GM12878 (cell line): ENCODE measurements at regions not wholly inside any gene's neighbourhood (a gene's known extent, or its start where the extent isn't known, plus 50 kb on each side); places are given as distances from the start of the nearest gene placed in this dataset.

ENCODE experiments used
- ATAC-seq: fragments of 200-7000 bp; cut with Tn5 transposase; 3 replicates; pipeline ENCODE4 v1.9.1; 2020; ENCODE audit warnings: mild to moderate bottlenecking, moderate library complexity
- BruUV-seq: library from RNA; stranded (reverse); fragments of 400-500 nt; replicated peaks from 2 replicates; lab custom pipeline; 2021; lab: Mats Ljungman, UMichigan
- CTCF ChIA-PET: fragments of 300-600 bp; sonication (Branson Sonifier 250); formaldehyde crosslinking; extraction: SDS; loops from one replicate; lab custom pipeline; 2021; ENCODE audit warnings: inconsistent platforms; lab: Yijun Ruan, JAX
- POLR2A ChIA-PET: fragments of 350-600 bp; formaldehyde crosslinking; extraction: SDS; loops from one replicate; lab custom pipeline; 2021; ENCODE audit warnings: inconsistent platforms; lab: Charles Lee
- RAD21 ChIA-PET: fragments of 300-600 bp; sonication (Branson Sonifier 250); formaldehyde crosslinking; loops from one replicate; lab custom pipeline; 2023; ENCODE audit warnings: antibody characterized with exemption; ENCODE audit not compliant: unreplicated experiment; lab: Charles Lee
- SMC1A ChIA-PET: fragments of 300-600 bp; sonication (Branson Sonifier 250); formaldehyde crosslinking; loops from one replicate; lab custom pipeline; 2023; ENCODE audit not compliant: unreplicated experiment, uncharacterized antibody; lab: Charles Lee
- DNase-seq: peaks from one replicate; pipeline ENCODE4 v3.0.0-alpha.2; 2011; ENCODE audit warnings: low read depth, low spot score
- FAIRE-seq: peaks from 3 replicates; lab custom pipeline; 2011; peaks lifted over from hg19 to GRCh38; lab: Jason Lieb, UNC
- H2AFZ ChIP-seq: 2 replicates; pipeline ENCODE4 v1.6.0; 2011; ENCODE audit warnings: low read depth, low read length, control low read depth; ENCODE audit not compliant: control insufficient read depth
- H3K27ac ChIP-seq: 2 replicates; pipeline ENCODE4 v1.5.1; 2011; ENCODE audit warnings: control low read depth; ENCODE audit not compliant: control insufficient read depth, insufficient read depth
- H3K27me3 ChIP-seq, 2 experiments: replicated peaks in 1 of 2; 2 replicates each; pipeline versions ENCODE4 v1.6.0 to v1.6.1; 2011; ENCODE audit warnings: low read length in 1 of 2; ENCODE audit not compliant: control insufficient read depth in 2 of 2, insufficient read depth in 2 of 2
- H3K36me3 ChIP-seq, 2 experiments: 2 replicates each; pipeline ENCODE4 v1.5.1; 2011; ENCODE audit warnings: low read length in 1 of 2; ENCODE audit not compliant: control insufficient read depth in 2 of 2, insufficient read depth in 2 of 2
- H3K4me1 ChIP-seq: 2 replicates; pipeline ENCODE4 v1.6.1; 2011; ENCODE audit warnings: mild to moderate bottlenecking, low read length, moderate library complexity, mixed read lengths; ENCODE audit not compliant: control insufficient read depth, insufficient read depth
- H3K4me2 ChIP-seq: 2 replicates; pipeline ENCODE4 v1.6.0; 2011; ENCODE audit warnings: control low read depth; ENCODE audit not compliant: control insufficient read depth, insufficient read depth
- H3K4me3 ChIP-seq: fragments of 200-600 bp; sonication (generic); 2 replicates; pipeline ENCODE4 v1.5.1; 2016
- H3K79me2 ChIP-seq: 2 replicates; pipeline ENCODE4 v1.6.0; 2011; ENCODE audit warnings: low read length; ENCODE audit not compliant: control insufficient read depth, insufficient read depth
- H3K9ac ChIP-seq: 2 replicates; pipeline ENCODE4 v1.8.0; 2011; ENCODE audit warnings: low read length, control low read depth, mixed read lengths; ENCODE audit not compliant: control insufficient read depth, insufficient read depth
- H3K9me3 ChIP-seq: replicated peaks from 3 replicates; pipeline ENCODE4 v1.5.1; 2011; ENCODE audit warnings: mild to moderate bottlenecking, low read length; ENCODE audit not compliant: control insufficient read depth, insufficient read depth
- H4K20me1 ChIP-seq: 2 replicates; pipeline ENCODE4 v1.6.0; 2011; ENCODE audit not compliant: control insufficient read depth, insufficient read depth
- ATF7 ChIP-seq: fragments of 450-650 bp; IDR thresholded peaks from 2 replicates; pipeline ENCODE4 v1.6.1; 2016; ENCODE audit warnings: low read depth, mild to moderate bottlenecking
- CBFB ChIP-seq: IDR thresholded peaks from 2 replicates; pipeline ENCODE4 v1.6.1; 2016; ENCODE audit warnings: antibody characterized with exemption, low read depth
- CHD2 ChIP-seq: IDR thresholded peaks from 2 replicates; pipeline ENCODE4 v1.6.1; 2011; ENCODE audit warnings: low read depth, low read length, improper control_type of control experiment, borderline replicate concordance
- EZH2 ChIP-seq: IDR thresholded peaks from 2 replicates; pipeline ENCODE4 v1.6.1; 2012; ENCODE audit warnings: low read depth, mild to moderate bottlenecking, control low read depth, inconsistent platforms, low read length, borderline replicate concordance; ENCODE audit not compliant: control insufficient read depth
- HDAC2 ChIP-seq: fragments of 200-600 bp; sonication (generic); IDR thresholded peaks from 2 replicates; pipeline ENCODE4 v1.6.1; 2017
- MYB ChIP-seq: fragments of 150-350 bp; IDR thresholded peaks from 2 replicates; pipeline ENCODE4 v1.6.1; 2014; ENCODE audit warnings: mild to moderate bottlenecking, low read depth, low read length, borderline replicate concordance
- NFYB ChIP-seq: IDR thresholded peaks from 2 replicates; pipeline ENCODE4 v1.6.1; 2011; ENCODE audit warnings: low read depth, mild to moderate bottlenecking, low read length, improper control_type of control experiment, moderate library complexity; ENCODE audit not compliant: insufficient read depth
- NR2F1 ChIP-seq: fragments of 450-650 bp; conservative IDR thresholded peaks from 2 replicates; pipeline ENCODE4 v1.6.1; 2017; ENCODE audit warnings: mild to moderate bottlenecking
- SIN3A ChIP-seq: IDR thresholded peaks from 2 replicates; pipeline ENCODE4 v1.6.1; 2012; ENCODE audit warnings: low read depth, low read length, improper control_type of control experiment
- SMAD1 ChIP-seq: fragments of 450-650 bp; IDR thresholded peaks from 2 replicates; pipeline ENCODE4 v1.6.1; 2018; ENCODE audit warnings: mild to moderate bottlenecking, low read depth; ENCODE audit not compliant: partially characterized antibody
- SUPT20H ChIP-seq: IDR thresholded peaks from 2 replicates; pipeline ENCODE4 v1.6.1; 2011; ENCODE audit warnings: low read depth, mild to moderate bottlenecking, low read length, moderate library complexity, borderline replicate concordance; ENCODE audit not compliant: control insufficient read depth
- ZNF384 ChIP-seq: IDR thresholded peaks from 2 replicates; pipeline ENCODE4 v1.6.1; 2012; ENCODE audit warnings: low read depth, mild to moderate bottlenecking, low read length, improper control_type of control experiment, borderline replicate concordance
- WGBS: methylation state at CpG from one replicate; pipeline ENCODE4 v1.1.6; 2016; ENCODE audit warnings: low lambda C conversion rate; ENCODE audit not compliant: insufficient replicate concordance, insufficient coverage; ENCODE audit errors: missing lambda C conversion rate; 5-methylcytosine and 5-hydroxymethylcytosine counted together
- in situ Hi-C: fragments of 300-500 bp; cut with MboI; formaldehyde crosslinking; loops from 9 replicates; pipeline ENCODE4 v1.14.3; 2018; ENCODE audit warnings: mixed read lengths
- intact Hi-C: fragments of 100-400 bp; cut with micrococcal nuclease; formaldehyde crosslinking; loops from one replicate; pipeline ENCODE4 v1.14.2; 2022; ENCODE audit not compliant: unreplicated experiment
- TF ChIP-seq, protein P1 (sequence below): fragments of 450-650 bp; IDR thresholded peaks from 2 replicates; pipeline ENCODE4 v1.6.1; 2016; ENCODE audit warnings: mild to moderate bottlenecking

GRCh38 chr3:135497979-135498378, 467.5 kb upstream of the PPP2R3A start:
- H3K4me2 ChIP-seq = no peak overlapping the region

More at GRCh38 chr3:135497979-135498378, 467.5 kb upstream of the PPP2R3A start:
- no peaks in the 10 kb centered on the region for H3K4me1 ChIP-seq
- SMC1A ChIA-PET = interaction anchor here (0.7 kb wide), 1 partner anchor 127 kb away, joined by 3 read pairs; no protein-coding TSS in a partner anchor
- no peak overlapping the region for H3K9ac ChIP-seq
- FAIRE-seq (no peak), ATAC-seq (no peak), DNase-seq (no peak)
- in situ Hi-C loops = no loop called here
- H3K27me3 ChIP-seq = no peaks in the 10 kb centered on the region; a peak in 2 of 4 replicates
- no TSS peak for BruUV-seq
- H2AFZ ChIP-seq = no peak overlapping the region
- no peaks in the 10 kb centered on the region for H3K36me3 ChIP-seq
- H3K27ac ChIP-seq = no peak overlapping the region
- no peaks in the 10 kb centered on the region for H3K9me3 ChIP-seq
- RAD21 ChIA-PET = no interaction called here
- TF ChIP-seq NFYB (no peak), NR2F1 (no peak), ZNF384 (no peak), CBFB (no peak), CHD2 (no peak), ATF7 (no peak), SUPT20H (no peak), SIN3A (no peak), SMAD1 (no peak), EZH2 (no peak), HDAC2 (no peak), MYB (no peak)
- TF ChIP-seq, protein P1, sequence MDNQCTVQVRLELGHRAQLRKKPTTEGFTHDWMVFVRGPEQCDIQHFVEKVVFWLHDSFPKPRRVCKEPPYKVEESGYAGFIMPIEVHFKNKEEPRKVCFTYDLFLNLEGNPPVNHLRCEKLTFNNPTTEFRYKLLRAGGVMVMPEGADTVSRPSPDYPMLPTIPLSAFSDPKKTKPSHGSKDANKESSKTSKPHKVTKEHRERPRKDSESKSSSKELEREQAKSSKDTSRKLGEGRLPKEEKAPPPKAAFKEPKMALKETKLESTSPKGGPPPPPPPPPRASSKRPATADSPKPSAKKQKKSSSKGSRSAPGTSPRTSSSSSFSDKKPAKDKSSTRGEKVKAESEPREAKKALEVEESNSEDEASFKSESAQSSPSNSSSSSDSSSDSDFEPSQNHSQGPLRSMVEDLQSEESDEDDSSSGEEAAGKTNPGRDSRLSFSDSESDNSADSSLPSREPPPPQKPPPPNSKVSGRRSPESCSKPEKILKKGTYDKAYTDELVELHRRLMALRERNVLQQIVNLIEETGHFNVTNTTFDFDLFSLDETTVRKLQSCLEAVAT = no peak
- no peaks in the 10 kb centered on the region for H3K79me2 ChIP-seq
- CTCF ChIA-PET = no interaction called here
- no peaks in the 10 kb centered on the region; the same call in 1 of the 2 replicates for H4K20me1 ChIP-seq
- 24% methylated on average over 5 of the region's 5 CpGs for WGBS
- POLR2A ChIA-PET = no interaction called here
- intact Hi-C loops = no loop called here
- no peak overlapping the region for H3K4me3 ChIP-seq
